Lung microvascular endothelial cell (primary cell): ENCODE measurements at regions not wholly inside any gene's neighbourhood (a gene's known extent, or its start where the extent isn't known, plus 50 kb on each side); places are given as distances from the start of the nearest gene placed in this dataset.
A peak's percentile ranks its signal among the peaks of the same experiment; 100 is the strongest.

Experiments
- DNase-seq, 2 donors: peaks; one replicate each; pipeline versions ENCODE4 v3.0.0 to v3.0.0-alpha.2; 2010; ENCODE audit warnings: low read depth in 2 of 2

- DNase-seq = no peak
Measured at GRCh38 chr20:50421356-50422340, 88.5 kb upstream of the PTPN1 start.

DNA sequence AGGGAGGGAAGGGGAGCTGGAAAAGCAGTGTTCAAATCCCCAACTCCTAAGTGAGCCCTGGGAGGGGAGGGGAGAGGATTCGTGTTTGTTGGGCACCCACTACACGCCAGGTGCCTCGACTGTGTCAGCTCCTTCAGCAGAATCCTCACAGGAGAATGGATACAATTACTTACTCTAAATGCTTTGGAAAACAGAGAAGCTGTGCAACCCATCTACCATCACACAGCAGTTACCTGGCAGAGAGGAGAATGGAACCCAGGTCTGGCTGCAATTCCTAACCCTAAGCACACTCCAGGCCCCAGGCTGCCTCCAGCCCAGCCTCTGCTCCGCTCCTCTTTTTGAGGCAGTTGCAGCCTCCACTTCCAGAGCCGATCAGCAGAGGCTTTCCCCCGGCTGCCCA, 86.4 kb upstream of the PTPN1 start:
- no peak for DNase-seq

GRCh38 chr20:50425076-50425475, 85.1 kb upstream of the PTPN1 start:
- DNase-seq = no peak

DNA sequence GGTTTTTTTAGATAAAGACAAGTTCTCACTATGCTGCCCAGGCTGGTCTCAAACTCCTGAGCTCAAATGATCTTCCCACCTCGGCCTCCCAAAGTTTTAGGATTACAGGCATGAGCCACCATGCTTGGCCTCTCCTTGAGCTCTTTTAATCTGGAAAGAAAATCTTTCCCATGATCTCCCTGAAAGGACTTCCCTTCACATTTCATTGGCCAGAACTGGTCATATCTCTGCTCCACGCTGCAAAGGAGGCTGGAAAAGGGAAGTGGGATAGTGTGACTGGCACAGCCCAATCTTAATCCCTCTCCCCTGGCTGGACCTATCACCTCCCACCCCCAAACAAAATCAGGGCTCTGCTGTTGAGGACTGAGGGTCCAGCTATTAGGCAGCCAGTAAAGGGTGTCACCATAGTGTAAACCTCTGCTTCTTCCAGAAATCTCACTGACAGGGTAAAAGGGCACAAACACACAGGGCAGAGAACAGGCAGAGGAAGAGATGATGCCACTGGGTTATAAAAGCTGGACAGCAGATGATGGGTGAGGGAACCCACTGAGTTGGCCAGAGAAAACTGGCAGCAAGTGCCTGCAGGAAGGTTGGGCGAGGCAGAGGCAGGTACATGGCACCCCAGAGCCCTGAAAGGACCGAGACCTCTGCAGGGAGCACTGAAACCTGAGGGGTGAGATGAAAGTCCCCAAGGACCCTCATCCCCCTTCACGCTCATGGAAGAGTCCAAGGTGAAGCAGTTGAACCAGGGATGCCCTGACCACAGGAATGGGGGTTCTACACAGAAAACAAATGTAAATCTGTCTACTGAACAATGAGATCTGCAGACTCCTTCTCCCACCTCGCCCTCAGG, 83.1 kb upstream of the PTPN1 start:
- peak in 1 of 2 donors; percentile 20 for DNase-seq

DNA sequence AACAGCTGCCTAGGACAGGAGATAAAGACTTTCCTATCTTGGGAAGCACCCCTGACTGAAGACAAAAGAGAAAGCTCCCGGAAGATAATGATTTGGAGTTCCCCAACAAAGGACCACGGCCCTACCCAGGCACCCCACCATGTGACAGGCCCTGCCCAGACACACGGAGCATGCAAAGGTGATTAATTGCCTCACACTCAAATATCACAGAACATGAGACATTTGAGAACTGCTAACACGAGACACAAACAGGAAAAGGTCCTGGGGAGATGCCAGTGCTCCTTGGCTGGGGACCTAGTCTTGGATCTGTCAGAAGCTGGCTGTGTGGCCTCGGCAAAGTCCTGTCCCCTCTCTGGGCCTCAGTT, 82.5 kb upstream of the PTPN1 start:
- peak in 1 of 2 donors; percentile 54 for DNase-seq

DNA sequence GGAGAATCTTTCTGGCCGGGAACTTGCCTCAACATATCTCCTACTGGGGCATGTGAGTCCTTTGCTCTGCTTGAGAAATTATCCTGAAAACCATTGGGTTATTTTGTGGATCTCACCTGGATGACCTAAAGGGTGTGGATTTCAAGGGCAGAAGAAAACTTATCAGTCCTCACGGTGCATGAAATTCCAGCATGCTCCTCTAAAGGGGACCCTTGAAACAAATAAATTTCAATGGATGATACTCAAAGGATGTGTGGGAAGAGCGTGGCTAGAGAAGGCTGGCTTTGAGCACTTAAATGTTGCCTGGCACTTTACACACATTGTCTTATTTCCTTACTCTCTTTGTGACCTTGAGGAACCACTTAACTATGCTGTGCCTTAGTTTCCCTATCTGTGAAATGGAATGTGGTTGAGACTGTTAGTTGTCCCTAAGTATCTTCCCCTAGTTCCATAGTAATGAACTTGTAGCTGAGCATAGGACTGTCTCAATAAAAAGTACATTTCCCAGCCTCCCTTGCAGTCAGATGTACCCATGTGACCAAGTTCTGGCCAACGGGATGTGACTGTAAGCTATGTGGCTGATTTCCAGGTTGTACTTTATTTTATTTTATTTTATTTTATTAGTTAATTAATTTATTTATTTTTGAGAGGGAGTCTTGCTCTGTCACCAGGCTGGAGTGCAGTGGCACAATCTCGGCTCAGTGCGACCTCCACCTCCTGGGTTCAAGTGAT, 81.9 kb upstream of the PTPN1 start:
- no peak for DNase-seq

DNA sequence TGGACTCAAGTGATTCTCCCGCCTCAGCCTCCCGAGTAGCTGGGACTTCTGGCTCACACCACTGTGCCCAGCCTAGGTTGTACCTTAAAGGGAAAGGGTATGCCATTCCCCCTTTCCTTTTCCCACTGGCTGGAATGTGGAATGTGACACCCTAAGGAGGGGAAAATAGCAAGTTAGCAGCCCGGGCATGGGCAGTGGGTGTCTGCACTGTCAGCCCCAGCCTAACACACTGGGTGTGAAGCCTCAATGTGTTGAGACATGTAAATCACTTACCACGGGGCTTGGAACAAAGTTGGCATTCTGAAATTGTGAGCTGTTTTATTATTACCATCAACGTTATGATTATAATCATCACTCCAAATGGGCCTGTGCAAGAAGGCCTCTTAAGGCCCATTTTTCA, 80.8 kb upstream of the PTPN1 start:
- DNase-seq = no peak

- no peak for DNase-seq
Measured at GRCh38 chr20:50431066-50431450, 79.1 kb upstream of the PTPN1 start.

GRCh38 chr20:50433001-50433761, 77.0 kb upstream of the PTPN1 start:
- DNase-seq = no peak

DNA sequence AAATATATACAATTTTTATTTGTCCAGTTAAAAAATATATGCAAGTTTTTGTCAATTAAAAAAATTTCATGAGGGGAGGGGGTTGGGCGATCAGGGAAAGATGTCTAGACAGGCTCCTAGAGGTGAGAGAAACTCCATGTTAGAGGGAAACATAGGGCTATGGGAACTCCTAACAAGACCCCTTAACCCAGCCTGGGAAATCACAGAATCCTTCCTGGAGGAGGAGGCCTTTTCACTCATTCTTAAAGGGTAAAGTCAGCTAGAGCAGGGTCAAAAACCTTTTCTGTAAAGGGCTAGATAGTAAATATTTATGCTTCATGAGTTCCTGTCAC, 75.9 kb upstream of the PTPN1 start:
- DNase-seq = no peak

GRCh38 chr20:50434653-50435396, 75.4 kb upstream of the PTPN1 start:
- DNase-seq = peak in 1 of 2 donors; percentile 13

DNA sequence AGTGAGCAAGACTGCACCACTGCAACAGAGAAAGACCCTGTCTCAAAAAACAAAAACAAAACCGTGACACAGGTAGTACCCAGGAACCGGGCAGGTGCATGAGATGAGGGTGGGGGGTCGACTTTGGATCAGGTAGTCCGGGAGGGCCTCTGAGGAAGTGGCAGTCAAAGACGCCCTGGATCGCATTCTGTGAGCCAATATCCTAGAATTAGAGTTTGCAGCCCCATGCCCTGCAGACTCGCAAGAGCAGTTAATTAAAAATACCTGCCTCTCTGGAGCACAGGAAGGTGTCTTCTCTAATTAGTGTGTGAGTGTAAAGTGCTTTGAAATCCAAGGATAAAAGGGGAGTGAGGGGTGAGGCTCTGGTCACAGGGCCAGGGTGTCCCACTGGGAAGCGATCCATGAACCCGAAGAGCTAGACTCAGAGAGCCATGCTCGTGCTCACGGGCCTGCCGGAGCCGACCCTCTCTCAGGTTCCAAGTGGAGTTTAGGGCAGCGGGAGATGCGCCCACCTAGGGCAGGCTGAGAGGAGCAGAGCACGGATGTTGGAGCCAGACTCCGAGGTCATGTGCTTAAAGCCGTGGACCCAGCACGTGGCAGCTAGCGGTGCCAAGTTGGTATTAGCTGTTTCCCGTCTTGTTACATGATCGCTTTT, 74.7 kb upstream of the PTPN1 start:
- no peak for DNase-seq

DNA sequence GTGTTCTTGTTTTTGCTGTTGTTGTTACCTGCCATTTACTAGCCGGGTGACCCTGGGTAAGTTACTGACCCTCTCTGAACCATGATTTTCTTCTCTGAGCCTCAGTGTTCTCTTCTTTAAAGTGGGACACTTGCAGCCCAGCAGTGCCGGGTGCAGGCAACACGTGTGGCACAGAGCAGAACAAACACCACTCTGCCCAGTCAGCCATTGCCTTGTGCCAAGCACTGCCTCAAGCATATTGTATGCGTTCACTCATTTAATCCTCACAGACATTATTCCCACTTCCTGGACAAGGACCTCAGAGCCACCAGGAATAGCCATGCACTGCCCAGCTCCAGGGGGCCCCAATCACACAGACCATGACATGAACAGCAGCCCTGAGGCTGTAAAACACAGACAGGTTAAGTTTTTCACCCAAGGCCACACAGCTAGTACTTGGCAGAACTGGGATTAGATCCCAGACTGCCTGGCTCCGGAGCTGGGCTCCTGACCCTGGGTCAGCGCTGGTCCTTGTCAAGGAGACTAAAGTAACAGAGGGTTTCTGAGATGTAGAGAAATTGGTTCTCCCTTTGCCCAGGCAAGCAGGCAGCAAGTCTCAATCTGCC, 74.0 kb upstream of the PTPN1 start:
- no peak for DNase-seq

DNA sequence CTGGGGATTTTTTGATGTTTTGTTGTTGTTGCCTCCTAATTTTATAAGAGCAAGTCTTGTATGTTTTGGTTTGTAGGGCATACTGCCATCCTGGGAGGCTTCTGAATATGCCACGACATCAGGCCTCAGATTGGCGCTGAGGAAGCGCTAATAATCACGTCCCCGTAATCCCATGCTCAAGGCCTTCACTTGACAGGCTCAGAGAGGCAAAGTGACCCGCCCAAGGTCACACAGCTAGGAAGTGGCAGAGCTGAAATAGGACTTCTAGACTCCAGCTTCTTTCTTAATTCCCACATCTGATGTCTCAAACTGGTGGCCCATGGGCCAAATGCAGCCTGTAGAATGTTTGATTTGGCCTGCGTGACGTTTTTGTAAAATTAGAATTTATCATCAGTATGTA, 73.5 kb upstream of the PTPN1 start:
- DNase-seq = no peak

DNA sequence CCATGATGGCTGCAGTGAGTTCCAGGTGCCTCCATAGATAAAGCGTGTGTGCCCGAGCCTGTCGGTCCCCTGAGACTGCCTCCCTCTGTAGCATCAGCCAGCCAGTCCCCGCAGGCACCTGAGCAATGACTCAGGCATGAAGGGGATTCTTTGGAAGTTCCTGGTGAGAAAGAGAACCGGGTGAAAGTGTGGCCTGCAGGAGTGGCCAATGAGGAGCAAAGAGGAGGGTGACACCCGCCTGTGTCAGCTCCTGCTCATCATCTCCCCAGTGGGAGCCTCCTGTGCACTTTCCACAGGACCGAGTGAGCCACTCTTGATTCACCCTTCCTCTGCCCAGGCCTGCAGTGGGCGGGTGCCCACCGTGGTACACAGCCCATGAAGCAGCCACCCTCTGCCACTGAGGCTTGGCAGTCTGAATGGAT, 71.2 kb upstream of the PTPN1 start:
- peak in 1 of 2 donors; percentile 47 for DNase-seq

DNA sequence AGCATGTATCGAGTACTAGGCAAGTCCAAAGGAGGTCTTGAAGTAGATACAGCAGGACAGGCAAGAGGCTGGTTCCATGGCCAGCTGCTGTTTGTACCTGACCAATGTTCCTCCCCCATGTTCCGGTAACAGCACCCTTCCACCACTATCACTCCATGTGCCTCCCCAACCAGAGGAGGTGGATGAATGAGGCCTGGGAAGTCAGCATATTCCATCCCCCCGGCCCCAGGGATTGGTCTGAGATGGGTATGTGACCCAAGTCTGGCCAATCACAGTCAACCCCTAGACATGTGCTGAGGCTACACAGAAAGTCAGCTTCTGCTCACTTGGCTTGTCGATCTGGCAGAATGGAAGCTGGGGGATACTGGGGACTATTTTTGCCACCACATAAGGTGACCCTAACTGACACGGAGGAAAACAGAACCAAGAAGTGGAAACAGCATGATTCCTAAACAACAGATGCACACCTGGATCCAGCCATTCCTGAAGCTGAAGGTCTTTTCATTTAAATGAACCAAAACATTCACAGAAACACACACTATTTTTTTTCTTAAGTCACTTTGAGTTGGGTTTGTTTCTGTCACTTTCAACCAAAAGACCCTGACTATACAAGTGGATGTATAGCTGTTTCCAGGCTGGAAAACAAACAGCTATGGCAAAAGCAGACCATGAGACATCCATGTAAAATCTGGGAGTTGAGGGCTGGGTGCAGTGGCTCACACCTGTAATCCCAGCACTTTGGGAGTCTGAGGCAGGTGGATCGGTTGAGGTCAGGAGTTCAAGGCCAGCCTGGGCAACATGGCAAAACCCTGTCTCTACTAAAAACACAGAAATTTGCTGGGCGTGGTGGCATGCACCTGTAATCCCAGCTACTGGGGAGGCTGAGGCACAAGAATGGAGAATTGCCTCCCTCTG, 70.4 kb upstream of the PTPN1 start:
- DNase-seq = no peak

DNA sequence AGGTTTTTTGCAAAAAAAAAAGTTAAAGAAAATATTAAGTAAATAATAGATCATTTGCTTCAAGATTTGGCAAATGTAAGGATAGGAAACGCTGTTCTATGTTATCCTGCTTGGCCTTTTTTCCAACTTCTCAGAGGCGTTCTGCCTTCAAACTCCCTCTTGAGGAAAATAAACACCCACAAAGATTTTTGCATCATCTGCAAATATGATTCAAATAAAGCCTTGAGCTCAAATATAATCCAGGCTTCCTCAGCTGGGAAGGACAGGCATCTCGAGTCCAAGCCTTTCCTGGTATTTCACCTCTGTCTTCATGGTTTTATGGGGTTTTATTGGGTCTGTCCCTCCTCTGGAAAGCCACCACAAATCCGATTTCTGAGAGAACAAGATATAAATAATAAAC, 67.7 kb upstream of the PTPN1 start:
- no peak for DNase-seq

- DNase-seq = no peak
Measured at GRCh38 chr20:50445354-50446151, 64.6 kb upstream of the PTPN1 start.
